HL-60 (cell line): ENCODE measurements at regions not wholly inside any gene's neighbourhood (a gene's known extent, or its start where the extent isn't known, plus 50 kb on each side); places are given as distances from the start of the nearest gene placed in this dataset.

Source experiments
- CTCF ChIP-seq: IDR thresholded peaks from one replicate; pipeline ENCODE4 v1.5.1; 2011; ENCODE audit warnings: low read length, control low read depth, inconsistent platforms; ENCODE audit not compliant: insufficient read depth
- GABPA ChIP-seq: IDR thresholded peaks from 2 replicates; pipeline ENCODE4 v1.6.1; 2012; ENCODE audit warnings: low read depth
- POLR2AphosphoS5 ChIP-seq: IDR thresholded peaks from 2 replicates; pipeline ENCODE4 v1.6.1; 2012; ENCODE audit warnings: low read depth
- REST ChIP-seq: IDR thresholded peaks from 2 replicates; pipeline ENCODE4 v1.6.1; 2012; ENCODE audit warnings: low read depth; ENCODE audit not compliant: insufficient replicate concordance

GRCh38 chr5:125536582-125536981 lies 790.1 kb upstream of the ZNF608 start:
- TF ChIP-seq CTCF = no peak
- no peak for TF ChIP-seq POLR2AphosphoS5
- TF ChIP-seq REST = no peak
- no peak for TF ChIP-seq GABPA
